H1 (cell line): ENCODE measurements at regions not wholly inside any gene's neighbourhood (a gene's known extent, or its start where the extent isn't known, plus 50 kb on each side); places are given as distances from the start of the nearest gene placed in this dataset.
A peak's percentile ranks its signal among the peaks of the same experiment; 100 is the strongest.

Source experiments
- CTCF ChIA-PET: fragments of 300-600 bp; sonication (Branson Sonifier 250); formaldehyde crosslinking; loops from one replicate; lab custom pipeline; 2021; ENCODE audit not compliant: partially characterized antibody; lab: Charles Lee
- POLR2A ChIA-PET: fragments of 300-600 bp; sonication (Branson Sonifier 250); formaldehyde crosslinking; loops from one replicate; lab custom pipeline; 2021; ENCODE audit warnings: inconsistent platforms; ENCODE audit not compliant: partially characterized antibody; lab: Charles Lee
- DNase-seq, 2 experiments: peaks; one replicate each; pipeline versions ENCODE4 v3.0.0 to v3.0.0-alpha.2; 2010 to 2022; ENCODE audit warnings: low spot score in 2 of 2, low read depth in 1 of 2, mixed read lengths in 1 of 2
- FAIRE-seq: peaks from 2 replicates; lab custom pipeline; 2011; peaks lifted over from hg19 to GRCh38; lab: Jason Lieb, UNC
- H2AFZ ChIP-seq: 2 replicates; pipeline ENCODE4 v1.8.1; 2012; ENCODE audit warnings: low read length, inconsistent platforms
- H2AK5ac ChIP-seq: 2 replicates; pipeline ENCODE4 v1.6.1; 2013; ENCODE audit warnings: low read depth, low read length
- H2BK120ac ChIP-seq: replicated peaks from 2 replicates; pipeline ENCODE3; 2013; ENCODE audit warnings: low read depth, low read length, inconsistent platforms
- H2BK12ac ChIP-seq: 2 replicates; pipeline ENCODE4 v1.6.1; 2013; ENCODE audit warnings: low read depth, low read length
- H2BK15ac ChIP-seq: 2 replicates; pipeline ENCODE4 v1.6.1; 2013; ENCODE audit warnings: low read length
- H2BK20ac ChIP-seq: 2 replicates; pipeline ENCODE4 v1.6.1; 2013; ENCODE audit warnings: low read length
- H2BK5ac ChIP-seq: 2 replicates; pipeline ENCODE4 v1.6.1; 2013; ENCODE audit warnings: low read depth, low read length
- H3K14ac ChIP-seq: 2 replicates; pipeline ENCODE4 v1.6.1; 2013; ENCODE audit warnings: inconsistent platforms; ENCODE audit not compliant: insufficient read length
- H3K18ac ChIP-seq: 2 replicates; pipeline ENCODE4 v1.6.1; 2013; ENCODE audit warnings: low read length; ENCODE audit errors: extremely low read depth
- H3K23ac ChIP-seq: 2 replicates; pipeline ENCODE4 v1.6.1; 2013; ENCODE audit warnings: inconsistent platforms; ENCODE audit not compliant: insufficient read length
- H3K23me2 ChIP-seq: 2 replicates; pipeline ENCODE4 v1.6.1; 2013; ENCODE audit warnings: low read depth, low read length
- H3K27ac ChIP-seq: 2 replicates; pipeline ENCODE4 v1.6.1; 2011; ENCODE audit warnings: low read depth, low read length, inconsistent platforms
- H3K27me3 ChIP-seq, 4 experiments: replicated peaks in 1 of 4; 1 replicate in 1 of 4; 2 replicates in 3 of 4; pipeline versions ENCODE4 v1.6.1 to v1.8.1; 2011 to 2013; ENCODE audit warnings: low read length in 3 of 4, mild to moderate bottlenecking in 3 of 4, inconsistent platforms in 2 of 4, mixed read lengths in 2 of 4, moderate library complexity in 1 of 4; ENCODE audit not compliant: control insufficient read depth in 3 of 4, insufficient read depth in 3 of 4; ENCODE audit errors: extremely low read depth in 1 of 4
- H3K36me3 ChIP-seq, 4 experiments: 2 replicates each; pipeline versions ENCODE4 v1.6.1 to v1.8.1; 2011 to 2013; ENCODE audit warnings: mild to moderate bottlenecking in 4 of 4, low read length in 3 of 4, moderate library complexity in 2 of 4, control low read depth in 1 of 4, inconsistent platforms in 1 of 4; ENCODE audit not compliant: insufficient read depth in 4 of 4, control insufficient read depth in 2 of 4
- H3K4ac ChIP-seq: replicated peaks from 2 replicates; pipeline ENCODE3; 2013; ENCODE audit warnings: low read length, low read depth, mixed read lengths, inconsistent platforms; ENCODE audit not compliant: insufficient read length
- H3K4me1 ChIP-seq, 4 experiments: replicated peaks in 1 of 4; 1 replicate in 1 of 4; 2 replicates in 3 of 4; pipeline versions ENCODE4 v1.6.1 to v1.8.1; 2011 to 2013; ENCODE audit warnings: low read length in 3 of 4, inconsistent platforms in 2 of 4, mixed read lengths in 1 of 4; ENCODE audit not compliant: insufficient read depth in 4 of 4, control insufficient read depth in 3 of 4
- H3K4me2 ChIP-seq, 2 experiments: 2 replicates each; pipeline versions ENCODE4 v1.6.1 to v1.8.1; 2011 to 2013; ENCODE audit warnings: low read depth in 2 of 2, low read length in 2 of 2, control low read depth in 1 of 2, inconsistent platforms in 1 of 2, mild to moderate bottlenecking in 1 of 2; ENCODE audit not compliant: insufficient read depth in 1 of 2
- H3K4me3 ChIP-seq, 4 experiments: fragments of 200-600, 300-600 bp in 1 of 4; sonication (generic), shearing (Covaris generic), sonication (Bioruptor Twin) in 1 of 4; 2 replicates each; pipeline versions ENCODE4 v1.5.1 to v1.8.1; 2011 to 2016; ENCODE audit warnings: low read length in 4 of 4, low read depth in 3 of 4, control low read depth in 2 of 4, inconsistent platforms in 2 of 4, mild to moderate bottlenecking in 2 of 4, mixed read lengths in 1 of 4, moderate library complexity in 1 of 4; ENCODE audit not compliant: insufficient read depth in 2 of 4; ENCODE audit errors: extremely low read depth in 1 of 4
- H3K56ac ChIP-seq: replicated peaks from 2 replicates; pipeline ENCODE3; 2013; ENCODE audit warnings: low read depth, mild to moderate bottlenecking, mixed read lengths, low read length, inconsistent platforms; ENCODE audit not compliant: insufficient read length
- H3K79me1 ChIP-seq: 2 replicates; pipeline ENCODE4 v1.6.1; 2013; ENCODE audit warnings: low read depth, low read length, control low read depth
- H3K79me2 ChIP-seq, 2 experiments: 2 replicates each; pipeline versions ENCODE4 v1.6.1 to v1.8.1; 2012 to 2013; ENCODE audit warnings: low read length in 2 of 2, mild to moderate bottlenecking in 2 of 2, inconsistent platforms in 1 of 2; ENCODE audit not compliant: insufficient read depth in 2 of 2, control insufficient read depth in 1 of 2
- H3K9ac ChIP-seq, 4 experiments: replicated peaks in 1 of 4; 1 replicate in 1 of 4; 2 replicates in 3 of 4; pipeline versions ENCODE4 v1.6.1 to v1.8.1; 2011 to 2013; ENCODE audit warnings: low read depth in 3 of 4, low read length in 3 of 4, control low read depth in 2 of 4, mild to moderate bottlenecking in 2 of 4, moderate library complexity in 2 of 4, inconsistent platforms in 1 of 4; ENCODE audit errors: extremely low read depth in 1 of 4
- H3K9me3 ChIP-seq, 2 experiments: 2 replicates each; pipeline versions ENCODE4 v1.6.1 to v1.8.1; 2012 to 2013; ENCODE audit warnings: mild to moderate bottlenecking in 2 of 2, moderate library complexity in 2 of 2, control low read depth in 1 of 2, inconsistent platforms in 1 of 2, low read depth in 1 of 2, low read length in 1 of 2, mixed read lengths in 1 of 2; ENCODE audit not compliant: insufficient read depth in 2 of 2
- H4K20me1 ChIP-seq, 2 experiments: replicated peaks in 1 of 2; 2 replicates each; pipeline versions ENCODE3 to v1.8.1; 2011 to 2013; ENCODE audit warnings: inconsistent platforms in 2 of 2, low read length in 2 of 2, mild to moderate bottlenecking in 1 of 2; ENCODE audit not compliant: insufficient read depth in 2 of 2, control insufficient read depth in 1 of 2
- H4K5ac ChIP-seq: 2 replicates; pipeline ENCODE4 v1.6.1; 2013; ENCODE audit warnings: low read length, low read depth, mixed read lengths, inconsistent platforms; ENCODE audit not compliant: insufficient read length
- H4K8ac ChIP-seq: 2 replicates; pipeline ENCODE4 v1.8.0; 2013; ENCODE audit warnings: mild to moderate bottlenecking, moderate library complexity, low read length, inconsistent platforms; ENCODE audit not compliant: insufficient read depth; ENCODE audit errors: extremely low read depth
- H4K91ac ChIP-seq: replicated peaks from 2 replicates; pipeline ENCODE3; 2013; ENCODE audit warnings: low read length, mixed read lengths, inconsistent platforms; ENCODE audit not compliant: insufficient read length
- CEBPB ChIP-seq: IDR thresholded peaks from 2 replicates; pipeline ENCODE4 v1.6.1; 2012; ENCODE audit warnings: low read depth, low read length
- JUND ChIP-seq: IDR thresholded peaks from 2 replicates; pipeline ENCODE4 v1.6.1; 2011; ENCODE audit warnings: mild to moderate bottlenecking, improper control_type of control experiment, low read length
- NRF1 ChIP-seq: IDR thresholded peaks from 2 replicates; pipeline ENCODE4 v1.6.1; 2011; ENCODE audit warnings: mild to moderate bottlenecking, low read depth, low read length, improper control_type of control experiment
- RAD21 ChIP-seq, 2 experiments: IDR thresholded peaks in 1 of 2; conservative IDR thresholded peaks in 1 of 2; 2 replicates each; pipeline ENCODE4 v1.6.1; 2011; ENCODE audit warnings: low read depth in 2 of 2, low read length in 2 of 2, improper control_type of control experiment in 1 of 2, inconsistent platforms in 1 of 2, mild to moderate bottlenecking in 1 of 2, moderate library complexity in 1 of 2
- RFX5 ChIP-seq: IDR thresholded peaks from 2 replicates; pipeline ENCODE4 v1.6.1; 2011; ENCODE audit warnings: low read depth, low read length, improper control_type of control experiment, borderline replicate concordance
- SRF ChIP-seq: IDR thresholded peaks from 2 replicates; pipeline ENCODE4 v1.6.1; 2011; ENCODE audit warnings: mild to moderate bottlenecking, low read depth, low read length, moderate library complexity
- WGBS, 2 experiments: shearing (Covaris generic) in 1 of 2; methylation state at CpG; one replicate each; pipeline versions ENCODE4 v1.1.6 to v1.1.7; 2013 to 2015; ENCODE audit warnings: low lambda C conversion rate in 2 of 2, mixed read lengths in 2 of 2, inconsistent platforms in 1 of 2, low coverage in 1 of 2, missing lambda C conversion rate in 1 of 2; ENCODE audit not compliant: insufficient replicate concordance in 2 of 2, insufficient coverage in 1 of 2, insufficient read length in 1 of 2; ENCODE audit errors: extremely low coverage in 1 of 2, missing lambda C conversion rate in 1 of 2; 5-methylcytosine and 5-hydroxymethylcytosine counted together

GRCh38 chr13:73335944-73336343 lies 277.1 kb downstream of the KLF5 start:
- Histone ChIP-seq H4K20me1 (no peaks in the 10 kb centered on the region), H3K27ac (no peak overlapping the region), H2AK5ac (no peak overlapping the region), H3K4ac (no peak overlapping the region), H3K56ac (no peak overlapping the region)
- CTCF ChIA-PET, result no interaction called here
- TF ChIP-seq RAD21 (IDR thresholded peaks at IDR 0.05 in 1 of 2, conservative IDR thresholded peaks at IDR 0.05 in 1 of 2; ENCODE audit: low read depth in 2 of 2, low read length in 2 of 2) (no peak), RFX5 (no peak), CEBPB (peak; percentile 54), NRF1 (no peak), SRF (no peak), JUND (no peak)
- TF ChIP-seq, all 59 proteins: peak for 1
- H4K5ac ChIP-seq, result no peak overlapping the region
- no peak overlapping the region for H2AFZ ChIP-seq
- no peaks in the 10 kb centered on the region for H3K23me2 ChIP-seq
- H3K79me2 ChIP-seq, result no peaks in the 10 kb centered on the region
- no peak overlapping the region for H3K18ac ChIP-seq
- H2BK5ac ChIP-seq, result no peak overlapping the region
- H3K4me2 ChIP-seq, result no peak overlapping the region
- no peak overlapping the region for H2BK15ac ChIP-seq
- no peak overlapping the region for H4K8ac ChIP-seq
- no peak overlapping the region for H4K91ac ChIP-seq
- no peak overlapping the region for H3K23ac ChIP-seq
- no peaks in the 10 kb centered on the region for H3K9me3 ChIP-seq
- H3K4me3 ChIP-seq, result no peak overlapping the region
- no peak overlapping the region for H2BK20ac ChIP-seq
- WGBS, 2 experiments, result 96% methylated on average over 7 of the region's 7 CpGs; no CpG with 5 or more reads in 1 of the 2 experiments
- H3K79me1 ChIP-seq, result no peaks in the 10 kb centered on the region
- no peaks in the 10 kb centered on the region for H3K36me3 ChIP-seq
- H3K9ac ChIP-seq, result no peak overlapping the region
- no peak overlapping the region for H2BK120ac ChIP-seq
- H3K4me1 ChIP-seq, result no peaks in the 10 kb centered on the region
- no peak for FAIRE-seq
- no peak overlapping the region for H2BK12ac ChIP-seq
- no peak overlapping the region for H3K14ac ChIP-seq
- DNase-seq, result no peak
- POLR2A ChIA-PET, result no interaction called here
- no peaks in the 10 kb centered on the region for H3K27me3 ChIP-seq
